GM12878 (cell line): ENCODE measurements at regions not wholly inside any gene's neighbourhood (a gene's known extent, or its start where the extent isn't known, plus 50 kb on each side); places are given as distances from the start of the nearest gene placed in this dataset.

ENCODE experiments used
- ATAC-seq: fragments of 200-7000 bp; cut with Tn5 transposase; 3 replicates; pipeline ENCODE4 v1.9.1; 2020; ENCODE audit warnings: mild to moderate bottlenecking, moderate library complexity
- BruUV-seq: library from RNA; stranded (reverse); fragments of 400-500 nt; replicated peaks from 2 replicates; lab custom pipeline; 2021; lab: Mats Ljungman, UMichigan
- CTCF ChIA-PET: fragments of 300-600 bp; sonication (Branson Sonifier 250); formaldehyde crosslinking; extraction: SDS; loops from one replicate; lab custom pipeline; 2021; ENCODE audit warnings: inconsistent platforms; lab: Yijun Ruan, JAX
- POLR2A ChIA-PET: fragments of 350-600 bp; formaldehyde crosslinking; extraction: SDS; loops from one replicate; lab custom pipeline; 2021; ENCODE audit warnings: inconsistent platforms; lab: Charles Lee
- RAD21 ChIA-PET: fragments of 300-600 bp; sonication (Branson Sonifier 250); formaldehyde crosslinking; loops from one replicate; lab custom pipeline; 2023; ENCODE audit warnings: antibody characterized with exemption; ENCODE audit not compliant: unreplicated experiment; lab: Charles Lee
- SMC1A ChIA-PET: fragments of 300-600 bp; sonication (Branson Sonifier 250); formaldehyde crosslinking; loops from one replicate; lab custom pipeline; 2023; ENCODE audit not compliant: unreplicated experiment, uncharacterized antibody; lab: Charles Lee
- DNase-seq: peaks from one replicate; pipeline ENCODE4 v3.0.0-alpha.2; 2011; ENCODE audit warnings: low read depth, low spot score
- FAIRE-seq: peaks from 3 replicates; lab custom pipeline; 2011; peaks lifted over from hg19 to GRCh38; lab: Jason Lieb, UNC
- H2AFZ ChIP-seq: 2 replicates; pipeline ENCODE4 v1.6.0; 2011; ENCODE audit warnings: low read depth, low read length, control low read depth; ENCODE audit not compliant: control insufficient read depth
- H3K27ac ChIP-seq: 2 replicates; pipeline ENCODE4 v1.5.1; 2011; ENCODE audit warnings: control low read depth; ENCODE audit not compliant: control insufficient read depth, insufficient read depth
- H3K27me3 ChIP-seq, 2 experiments: replicated peaks in 1 of 2; 2 replicates each; pipeline versions ENCODE4 v1.6.0 to v1.6.1; 2011; ENCODE audit warnings: low read length in 1 of 2; ENCODE audit not compliant: control insufficient read depth in 2 of 2, insufficient read depth in 2 of 2
- H3K36me3 ChIP-seq, 2 experiments: 2 replicates each; pipeline ENCODE4 v1.5.1; 2011; ENCODE audit warnings: low read length in 1 of 2; ENCODE audit not compliant: control insufficient read depth in 2 of 2, insufficient read depth in 2 of 2
- H3K4me1 ChIP-seq: 2 replicates; pipeline ENCODE4 v1.6.1; 2011; ENCODE audit warnings: mild to moderate bottlenecking, low read length, moderate library complexity, mixed read lengths; ENCODE audit not compliant: control insufficient read depth, insufficient read depth
- H3K4me2 ChIP-seq: 2 replicates; pipeline ENCODE4 v1.6.0; 2011; ENCODE audit warnings: control low read depth; ENCODE audit not compliant: control insufficient read depth, insufficient read depth
- H3K4me3 ChIP-seq: fragments of 200-600 bp; sonication (generic); 2 replicates; pipeline ENCODE4 v1.5.1; 2016
- H3K79me2 ChIP-seq: 2 replicates; pipeline ENCODE4 v1.6.0; 2011; ENCODE audit warnings: low read length; ENCODE audit not compliant: control insufficient read depth, insufficient read depth
- H3K9ac ChIP-seq: 2 replicates; pipeline ENCODE4 v1.8.0; 2011; ENCODE audit warnings: low read length, control low read depth, mixed read lengths; ENCODE audit not compliant: control insufficient read depth, insufficient read depth
- H3K9me3 ChIP-seq: replicated peaks from 3 replicates; pipeline ENCODE4 v1.5.1; 2011; ENCODE audit warnings: mild to moderate bottlenecking, low read length; ENCODE audit not compliant: control insufficient read depth, insufficient read depth
- H4K20me1 ChIP-seq: 2 replicates; pipeline ENCODE4 v1.6.0; 2011; ENCODE audit not compliant: control insufficient read depth, insufficient read depth
- ASH2L ChIP-seq: fragments of 300-600, 200-600 bp; sonication (generic); IDR thresholded peaks from 2 replicates; pipeline ENCODE4 v1.6.1; 2017; ENCODE audit warnings: low read depth, mild to moderate bottlenecking, borderline replicate concordance
- ATF7 ChIP-seq: fragments of 450-650 bp; IDR thresholded peaks from 2 replicates; pipeline ENCODE4 v1.6.1; 2016; ENCODE audit warnings: low read depth, mild to moderate bottlenecking
- CBX5 ChIP-seq: sonication (generic); IDR thresholded peaks from 2 replicates; pipeline ENCODE4 v1.6.1; 2016; ENCODE audit warnings: low read depth, moderate library complexity, mild to moderate bottlenecking, inconsistent platforms
- E2F4 ChIP-seq: IDR thresholded peaks from 2 replicates; pipeline ENCODE4 v1.6.1; 2012; ENCODE audit warnings: low read depth, low read length, improper control_type of control experiment
- HSF1 ChIP-seq: fragments of 150-350 bp; IDR thresholded peaks from 2 replicates; pipeline ENCODE4 v1.6.1; 2014; ENCODE audit warnings: mild to moderate bottlenecking, low read depth, low read length
- KAT2A ChIP-seq: conservative IDR thresholded peaks from 2 replicates; pipeline ENCODE4 v1.6.1; 2011; ENCODE audit warnings: low read depth, low read length; ENCODE audit not compliant: control insufficient read depth
- RELA ChIP-seq: fragments of 450-650 bp; IDR thresholded peaks from 2 replicates; pipeline ENCODE4 v1.8.0; 2014; ENCODE audit warnings: borderline replicate concordance; ENCODE audit not compliant: partially characterized antibody
- STAT1 ChIP-seq: fragments of 450-650 bp; conservative IDR thresholded peaks from 2 replicates; pipeline ENCODE4 v1.6.1; 2014; ENCODE audit warnings: antibody characterized with exemption, mild to moderate bottlenecking
- TCF3 ChIP-seq: IDR thresholded peaks from 2 replicates; pipeline ENCODE4 v1.6.1; 2012; ENCODE audit warnings: low read depth, mild to moderate bottlenecking, low read length, borderline replicate concordance; ENCODE audit not compliant: insufficient read depth
- ZNF687 ChIP-seq: fragments of 450-650 bp; IDR thresholded peaks from 2 replicates; pipeline ENCODE4 v1.6.1; 2017; ENCODE audit warnings: mild to moderate bottlenecking, moderate library complexity
- WGBS: methylation state at CpG from one replicate; pipeline ENCODE4 v1.1.6; 2016; ENCODE audit warnings: low lambda C conversion rate; ENCODE audit not compliant: insufficient replicate concordance, insufficient coverage; ENCODE audit errors: missing lambda C conversion rate; 5-methylcytosine and 5-hydroxymethylcytosine counted together
- in situ Hi-C: fragments of 300-500 bp; cut with MboI; formaldehyde crosslinking; loops from 9 replicates; pipeline ENCODE4 v1.14.3; 2018; ENCODE audit warnings: mixed read lengths
- intact Hi-C: fragments of 100-400 bp; cut with micrococcal nuclease; formaldehyde crosslinking; loops from one replicate; pipeline ENCODE4 v1.14.2; 2022; ENCODE audit not compliant: unreplicated experiment

GRCh38 chrX:139191746-139192385 lies 338.7 kb upstream of the F9 start:
- no peaks in the 10 kb centered on the region for H3K36me3 ChIP-seq
- H3K4me2 ChIP-seq, result no peak overlapping the region
- no peaks in the 10 kb centered on the region for H4K20me1 ChIP-seq
- no peaks in the 10 kb centered on the region for H3K9me3 ChIP-seq
- H3K27ac ChIP-seq, result no peak overlapping the region
- DNase-seq, result no peak
- peaks cover 0 to 6% of the 10 kb centered on the region in 2 experiments; a peak in 3 of 4 replicates for H3K27me3 ChIP-seq
- ChIA-PET RAD21 (no interaction called here), SMC1A (no interaction called here), POLR2A (no interaction called here), CTCF (no interaction called here)
- in situ Hi-C loops, result no loop called here
- H2AFZ ChIP-seq, result no peak overlapping the region
- no peak overlapping the region for H3K9ac ChIP-seq
- no peaks in the 10 kb centered on the region for H3K79me2 ChIP-seq
- intact Hi-C loops, result no loop called here
- FAIRE-seq, result no peak
- WGBS, result 21% methylated on average over 6 of the region's 6 CpGs
- H3K4me3 ChIP-seq, result no peak overlapping the region
- TF ChIP-seq TCF3 (no peak), E2F4 (no peak), ASH2L (no peak), ATF7 (no peak), ZNF687 (no peak), KAT2A (no peak), RELA (no peak), STAT1 (no peak), HSF1 (no peak), CBX5 (no peak)
- BruUV-seq, result no TSS peak
- no peaks in the 10 kb centered on the region for H3K4me1 ChIP-seq
- ATAC-seq, result no peak
